ENCODE measurements at regions not wholly inside any gene's neighbourhood (a gene's known extent, or its start where the extent isn't known, plus 50 kb on each side); places are given as distances from the start of the nearest gene placed in this dataset.
"Not testable (repeated sequence)": the region's sequence is repeated elsewhere in the genome, so short reads cannot be mapped to it uniquely, and the experiment has no call there.

DNA sequence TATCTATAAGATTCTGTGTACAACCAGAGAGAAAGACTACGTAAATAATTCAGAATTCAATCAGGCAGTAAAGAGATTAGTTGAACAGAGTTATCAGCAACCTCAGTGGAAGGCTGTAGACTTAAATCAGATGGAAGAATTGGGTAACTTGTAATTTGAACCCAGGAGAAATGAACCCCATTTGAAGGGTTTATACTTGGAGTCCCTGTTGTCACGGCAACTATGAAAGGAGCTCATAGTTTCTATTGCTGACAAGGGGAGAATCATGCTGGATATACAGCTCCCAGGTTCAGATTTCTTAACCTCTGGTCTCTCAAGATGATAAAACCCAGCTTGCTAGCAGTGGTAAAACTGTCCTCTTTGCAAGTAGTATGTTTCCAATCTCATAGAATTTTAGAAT lies 54.4 kb upstream of the BMP4 start:
- no peak for DNase-seq (ENCODE audit: low read depth)

DNA sequence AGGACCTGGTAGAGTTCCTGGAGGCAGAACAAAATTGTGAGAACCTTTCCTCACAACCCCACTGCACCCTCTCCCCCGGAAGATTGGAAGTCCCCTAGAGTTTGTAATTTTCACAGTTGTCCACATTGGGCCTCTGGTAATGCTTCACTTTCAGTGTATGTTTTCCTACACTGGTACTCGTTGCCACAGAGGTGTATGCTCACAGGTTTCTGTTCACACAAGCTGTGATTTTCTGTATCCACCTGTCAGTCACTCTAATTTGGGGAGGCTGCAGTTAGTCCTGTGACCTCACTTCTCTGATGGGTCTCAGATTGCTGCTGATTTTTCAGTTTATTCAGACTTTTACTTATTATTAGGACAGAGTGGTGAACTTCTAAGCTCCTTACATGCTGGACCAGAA lies 66.4 kb upstream of the BMP4 start:
- no peak for DNase-seq (ENCODE audit: low read depth)

DNA sequence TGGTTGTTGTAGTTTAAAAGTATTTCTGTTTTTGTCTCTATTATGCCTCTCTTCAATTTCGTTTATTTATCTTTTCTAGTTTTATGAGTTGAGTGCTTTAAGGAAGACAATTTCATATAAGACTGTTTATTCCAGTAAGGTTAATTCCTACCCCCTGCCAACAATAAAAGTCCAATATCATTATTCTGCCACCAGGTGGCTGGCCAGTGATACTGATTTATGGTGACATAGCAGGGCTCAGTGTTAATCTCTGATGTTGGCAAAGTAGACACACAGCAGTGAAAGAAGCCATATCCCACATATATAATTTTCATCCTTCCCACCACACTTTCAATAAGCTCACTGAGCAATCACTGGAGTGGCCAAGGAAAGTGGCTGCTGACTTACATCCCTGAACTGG lies 69.0 kb upstream of the BMP4 start:
- DNase-seq (ENCODE audit: low read depth): no peak

DNA sequence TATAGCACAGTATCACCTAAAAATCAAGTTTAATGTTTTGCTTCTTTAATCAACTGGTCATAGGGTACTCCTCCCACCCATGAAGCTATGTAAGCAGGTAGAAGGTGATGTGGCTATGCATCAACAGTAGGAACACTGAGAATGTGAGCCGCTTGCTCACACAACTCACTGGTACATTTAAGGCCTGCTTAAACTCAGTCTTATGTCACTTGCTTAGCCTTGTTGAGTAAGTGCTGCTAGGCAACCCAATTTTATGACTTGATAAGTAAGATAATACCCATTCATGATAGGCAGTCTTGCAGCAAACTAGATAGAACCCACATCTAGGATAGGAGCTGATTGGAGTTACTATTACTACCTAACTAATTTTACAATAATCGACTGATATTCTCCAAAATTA lies 70.0 kb upstream of the BMP4 start:
- DNase-seq (ENCODE audit: low read depth): no peak

DNA sequence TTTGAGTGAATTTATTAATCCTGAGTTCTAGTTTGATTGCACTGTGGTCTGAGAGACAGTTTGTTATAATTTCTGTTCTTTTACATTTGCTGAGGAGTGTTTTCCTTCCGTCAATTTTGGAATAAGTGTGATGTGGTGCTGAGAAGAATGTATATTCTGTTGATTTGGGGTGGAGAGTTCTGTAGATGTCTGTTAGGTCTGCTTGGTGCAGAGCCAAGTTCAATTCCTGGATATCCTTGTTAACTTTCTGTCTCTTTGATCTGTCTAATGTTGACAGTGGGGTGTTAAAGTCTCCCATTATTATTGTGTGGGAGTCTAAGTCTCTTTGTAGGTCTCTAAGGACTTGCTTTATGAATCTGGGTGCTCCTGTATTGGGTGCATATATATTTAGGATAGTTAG lies 74.4 kb upstream of the BMP4 start:
- not testable (repeated sequence) for DNase-seq (ENCODE audit: low read depth)

DNA sequence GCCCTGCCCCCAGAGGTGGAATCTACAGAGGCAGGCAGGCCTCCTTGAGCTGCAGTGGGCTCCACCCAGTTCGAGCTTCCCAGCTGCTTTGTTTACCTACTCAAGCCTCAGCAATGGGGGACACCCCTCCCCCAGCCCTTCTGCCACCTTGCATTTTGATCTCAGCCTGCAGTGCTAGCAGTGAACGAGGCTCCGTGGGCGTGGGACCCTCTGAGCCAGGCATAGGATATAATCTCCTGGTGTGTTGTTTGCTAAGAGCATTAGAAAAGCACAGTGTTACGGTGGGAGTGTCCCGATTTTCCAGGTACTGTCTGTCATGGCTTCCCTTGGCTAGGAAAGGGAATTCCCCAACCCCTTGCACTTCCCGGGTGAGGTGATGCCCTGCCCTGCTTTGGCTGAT lies 76.7 kb upstream of the BMP4 start:
- DNase-seq (ENCODE audit: low read depth): not testable (repeated sequence)

DNA sequence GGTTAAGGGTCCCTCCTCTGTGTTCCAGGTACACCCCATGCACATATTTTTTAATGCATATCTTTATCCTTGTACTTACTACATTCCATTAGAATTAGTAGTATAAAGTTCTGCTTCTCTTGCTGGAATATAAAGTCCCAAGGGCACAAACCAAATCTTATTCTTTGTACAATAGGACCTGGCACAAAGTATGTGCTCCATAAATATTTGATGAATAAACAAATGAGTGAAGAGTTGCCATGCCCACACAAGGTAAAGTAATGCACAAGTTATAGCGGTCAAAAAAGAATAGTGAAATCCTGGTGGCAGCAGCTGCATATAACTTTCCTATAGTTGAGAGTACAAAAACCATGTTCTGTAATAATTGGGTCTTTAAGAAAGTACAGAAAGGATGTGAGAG lies 82.1 kb upstream of the BMP4 start:
- no peak for DNase-seq (ENCODE audit: low read depth)

DNA sequence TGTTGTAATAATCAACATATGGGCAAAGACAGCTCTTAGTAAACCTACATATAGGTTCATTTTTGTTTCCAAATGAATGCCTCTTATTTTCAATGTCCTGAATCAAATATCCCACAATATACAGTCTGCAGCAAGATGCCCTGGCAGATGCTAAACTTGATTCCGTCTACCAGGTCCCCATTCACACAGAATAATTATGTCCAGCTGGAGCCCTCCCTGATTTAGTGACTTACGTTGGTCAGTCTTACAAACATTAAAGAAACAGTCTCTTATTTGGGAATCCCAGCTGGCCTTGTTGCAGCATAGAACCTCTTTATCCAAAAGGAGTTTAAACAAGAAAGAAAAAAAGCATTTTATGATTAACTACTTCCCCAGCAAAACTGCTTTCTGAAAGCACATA lies 82.7 kb upstream of the BMP4 start:
- DNase-seq (ENCODE audit: low read depth): no peak

DNA sequence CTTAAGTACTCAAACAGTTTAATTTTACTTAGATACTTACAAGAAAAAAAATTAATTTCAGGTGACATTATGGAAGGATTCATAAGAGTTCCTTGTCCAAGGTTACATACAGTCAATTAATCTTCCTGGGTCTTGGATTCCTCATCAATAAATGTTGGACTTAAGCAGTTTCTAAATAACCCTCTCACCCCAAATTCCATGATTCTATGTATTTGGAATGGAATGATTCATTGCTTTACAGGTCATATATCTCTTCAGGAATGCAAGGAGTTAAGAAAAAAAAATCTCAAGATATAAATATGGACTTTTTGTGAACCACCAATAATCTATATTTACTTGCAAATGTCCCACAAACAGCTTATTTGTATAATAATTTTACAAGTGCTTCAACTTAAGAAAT lies 84.2 kb upstream of the BMP4 start:
- DNase-seq (ENCODE audit: low read depth): no peak

DNA sequence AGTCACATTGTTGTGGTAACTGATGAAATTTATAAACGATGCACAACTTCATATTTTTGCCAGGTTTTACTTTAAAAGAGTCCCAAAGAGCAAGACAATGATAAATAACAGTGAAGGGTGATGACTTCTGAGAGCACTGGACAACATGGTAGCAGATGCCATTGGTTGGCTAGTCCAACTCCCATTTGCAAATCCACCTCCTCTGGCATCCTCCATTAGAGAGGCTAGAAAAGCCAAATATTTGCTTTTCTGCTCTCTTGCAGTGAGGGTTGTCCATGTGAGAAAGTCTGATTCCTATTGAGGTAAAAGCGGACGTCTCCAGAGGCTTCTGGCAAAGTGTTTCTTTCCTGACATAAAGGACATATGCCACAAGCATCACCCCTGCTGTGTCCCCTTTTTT lies 89.6 kb upstream of the BMP4 start:
- DNase-seq (ENCODE audit: low read depth): no peak

DNA sequence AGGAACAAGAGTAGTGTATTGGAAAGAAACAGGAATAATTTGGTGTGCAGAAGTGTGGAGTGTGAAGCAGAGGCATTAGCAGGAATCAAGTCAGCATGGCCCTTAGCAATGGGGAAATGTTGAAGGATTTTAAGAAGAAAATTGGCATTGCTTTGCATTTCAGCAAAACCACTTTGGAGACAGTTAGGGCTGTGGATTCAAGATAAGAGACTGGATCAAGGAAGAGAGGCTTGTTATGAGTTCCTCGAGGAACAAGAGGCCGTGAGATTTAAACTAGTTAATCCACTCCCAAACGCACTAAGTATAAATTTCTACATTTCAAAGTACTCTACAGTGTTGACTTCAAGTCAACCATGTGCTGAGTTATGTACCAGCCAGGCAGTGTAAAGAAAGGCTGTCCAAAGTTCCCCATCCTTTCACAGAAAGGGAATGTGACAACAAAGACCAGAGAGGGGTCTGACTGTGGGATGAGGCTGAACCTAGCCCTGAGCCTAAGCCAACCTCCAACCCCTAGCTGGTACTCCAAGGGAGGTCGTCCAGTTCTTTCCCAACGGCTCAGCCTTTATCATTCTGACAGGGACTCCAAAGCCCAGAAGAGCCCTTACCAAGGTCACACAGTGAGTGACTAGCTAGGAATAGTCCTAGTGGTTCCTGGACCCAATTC lies 91.2 kb upstream of the BMP4 start:
- DNase-seq (ENCODE audit: low read depth): no peak

DNA sequence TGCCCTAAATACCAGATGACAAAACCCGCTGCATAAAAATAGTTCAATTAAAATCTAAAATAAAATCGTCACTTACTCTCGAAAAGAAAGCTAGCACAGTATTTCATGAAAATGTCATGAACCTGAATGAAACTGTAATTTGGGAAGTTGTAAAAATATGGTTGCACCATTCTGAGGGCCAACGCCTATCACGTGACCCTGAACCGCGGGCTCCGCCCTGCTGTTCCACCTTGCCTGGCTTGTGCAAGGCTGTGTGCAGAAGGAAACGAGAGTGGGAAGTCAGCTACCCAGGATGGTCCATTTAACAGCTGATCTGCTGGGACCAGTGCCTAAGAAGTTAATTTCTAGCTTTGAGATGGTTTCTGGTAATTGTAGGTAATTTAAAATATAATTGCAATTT lies 91.7 kb upstream of the BMP4 start:
- DNase-seq (ENCODE audit: low read depth): no peak

DNA sequence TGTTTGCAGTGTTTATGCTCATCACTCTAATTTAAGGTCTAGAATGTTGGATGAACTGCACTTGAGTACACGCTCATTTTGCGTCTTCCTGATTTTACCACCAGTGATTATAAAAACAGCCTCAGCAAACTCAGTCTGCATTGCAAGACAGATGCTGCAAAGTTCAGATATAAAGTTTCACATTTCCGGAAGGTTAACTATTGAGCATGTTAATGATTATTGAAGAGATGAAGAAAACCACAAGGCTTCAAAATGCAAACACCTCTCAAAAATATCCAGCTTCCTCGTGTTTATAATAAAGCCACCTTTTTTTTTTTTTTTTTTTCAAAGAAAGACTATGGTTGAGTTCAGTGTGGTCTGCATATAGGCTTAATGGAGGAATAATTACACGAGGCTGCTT lies 92.1 kb upstream of the BMP4 start:
- DNase-seq (ENCODE audit: low read depth): no peak

DNA sequence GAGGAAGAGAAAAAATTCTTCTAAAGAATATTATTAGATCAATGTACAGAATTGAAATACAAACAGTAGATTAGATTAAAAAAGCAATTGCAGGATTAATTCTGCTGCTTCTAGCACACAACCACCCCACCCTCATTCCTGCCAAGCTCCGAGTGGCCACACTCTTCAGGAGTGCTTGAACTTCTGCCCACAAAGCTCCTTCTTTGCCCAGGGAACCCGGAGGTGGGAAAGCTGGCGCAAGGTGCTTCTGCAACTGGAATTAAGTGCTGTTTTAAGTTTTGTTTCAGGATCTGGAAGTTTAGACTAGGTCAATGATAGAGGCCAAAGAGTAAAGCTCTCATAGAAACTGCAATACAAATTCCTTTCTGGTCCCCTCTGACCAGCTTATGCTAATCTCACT lies 94.1 kb upstream of the BMP4 start:
- no peak for DNase-seq (ENCODE audit: low read depth)

DNA sequence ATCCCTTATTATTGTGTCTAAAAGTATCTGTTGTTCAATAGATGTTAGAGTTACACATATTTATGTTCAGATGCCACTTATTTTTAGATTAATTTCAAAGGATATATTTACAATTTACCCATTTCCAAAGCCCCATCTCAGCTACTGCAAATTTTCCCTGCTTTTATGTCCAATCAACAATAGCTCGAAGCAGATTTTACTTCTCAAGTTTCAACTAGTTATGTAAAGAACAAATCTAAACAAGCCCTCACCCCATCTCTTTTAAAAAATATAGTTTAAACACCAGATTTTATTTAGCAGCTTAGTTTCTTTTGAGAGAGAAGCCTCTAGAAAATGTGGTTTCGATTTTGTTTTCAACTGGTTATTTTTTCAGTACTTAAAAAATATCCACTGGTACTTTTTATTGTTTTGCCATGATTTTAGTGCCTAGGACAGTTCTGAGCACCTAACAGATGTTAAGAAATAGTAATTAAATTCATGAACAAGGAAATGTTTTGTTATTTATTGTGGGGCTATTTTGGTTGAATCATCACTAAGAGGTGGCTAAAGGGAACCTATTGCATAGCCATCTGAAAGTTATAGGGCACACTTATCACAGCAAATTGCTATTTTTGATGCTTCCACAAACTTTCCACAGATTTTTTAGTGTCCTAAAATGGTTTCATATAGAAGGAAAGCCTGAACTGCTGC lies 96.2 kb upstream of the BMP4 start:
- no peak for DNase-seq (ENCODE audit: low read depth)

DNA sequence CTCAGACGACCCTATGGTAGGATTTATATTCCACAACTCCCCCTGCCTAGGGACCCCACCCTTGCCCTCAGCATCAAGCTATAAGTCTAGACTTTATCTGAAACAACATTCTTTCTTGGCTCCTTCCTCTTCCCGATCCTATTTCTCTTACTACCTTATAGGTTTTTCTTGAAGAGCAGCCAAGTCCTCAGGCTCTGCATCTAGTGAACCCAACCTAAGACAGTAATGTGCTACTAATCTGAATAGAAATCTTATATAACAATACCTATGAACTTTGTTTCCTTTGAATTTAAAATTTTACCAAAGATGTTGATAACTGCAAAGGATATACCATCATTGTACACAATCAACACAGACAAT lies 96.7 kb upstream of the BMP4 start:
- no peak for DNase-seq (ENCODE audit: low read depth)

DNA sequence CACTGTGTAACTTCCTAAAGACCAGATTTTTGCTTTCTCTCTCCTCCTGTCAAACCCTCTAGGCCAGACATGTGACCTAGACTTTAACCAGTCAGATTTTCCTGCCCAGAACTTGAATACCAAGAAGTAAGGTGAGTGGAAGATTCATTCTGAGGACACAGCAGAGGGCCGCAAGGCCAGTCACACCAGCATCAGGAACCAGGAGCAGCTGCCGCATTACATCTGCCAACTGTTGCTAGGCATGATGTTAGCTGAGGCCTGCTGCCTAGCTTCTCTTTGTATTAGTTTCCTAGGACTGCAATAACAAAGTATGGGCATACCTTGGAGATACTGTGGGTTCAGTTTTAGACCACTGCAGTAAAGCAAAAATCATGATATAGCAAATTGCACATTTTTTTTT lies 101.9 kb upstream of the BMP4 start:
- DNase-seq (ENCODE audit: low read depth): no peak

DNA sequence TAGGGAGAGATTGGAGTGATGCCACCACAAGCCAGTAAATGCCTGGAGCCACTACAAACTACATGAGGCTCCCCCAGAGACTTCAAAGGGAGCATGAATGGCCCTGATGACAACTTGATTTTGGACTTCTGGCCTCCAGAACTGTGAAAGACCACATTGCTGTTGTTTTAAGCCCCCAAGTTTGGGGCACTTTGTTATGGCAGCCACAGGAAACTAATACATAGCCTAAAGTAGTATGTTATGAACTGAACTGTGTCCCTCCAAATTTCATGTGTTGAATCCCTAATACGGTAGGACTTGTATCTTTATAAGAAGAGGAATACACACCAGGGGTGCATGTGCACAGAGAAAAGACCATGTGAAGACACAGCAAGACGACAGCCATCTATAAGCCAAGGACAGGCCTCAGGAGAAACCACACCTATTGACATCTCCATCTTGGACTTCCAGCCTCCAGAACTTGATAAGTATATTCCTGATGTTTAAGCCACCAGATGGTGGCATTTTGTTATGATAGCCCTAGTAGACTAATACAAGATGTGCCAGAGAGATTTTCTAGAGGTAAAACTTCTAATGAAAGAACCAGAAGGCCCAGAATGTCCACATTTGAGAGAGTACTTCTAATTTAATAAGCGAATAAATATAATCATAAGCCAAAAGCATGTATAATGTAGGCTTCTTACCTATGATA lies 127.1 kb upstream of the BMP4 start:
- no peak for DNase-seq (ENCODE audit: low read depth)

DNA sequence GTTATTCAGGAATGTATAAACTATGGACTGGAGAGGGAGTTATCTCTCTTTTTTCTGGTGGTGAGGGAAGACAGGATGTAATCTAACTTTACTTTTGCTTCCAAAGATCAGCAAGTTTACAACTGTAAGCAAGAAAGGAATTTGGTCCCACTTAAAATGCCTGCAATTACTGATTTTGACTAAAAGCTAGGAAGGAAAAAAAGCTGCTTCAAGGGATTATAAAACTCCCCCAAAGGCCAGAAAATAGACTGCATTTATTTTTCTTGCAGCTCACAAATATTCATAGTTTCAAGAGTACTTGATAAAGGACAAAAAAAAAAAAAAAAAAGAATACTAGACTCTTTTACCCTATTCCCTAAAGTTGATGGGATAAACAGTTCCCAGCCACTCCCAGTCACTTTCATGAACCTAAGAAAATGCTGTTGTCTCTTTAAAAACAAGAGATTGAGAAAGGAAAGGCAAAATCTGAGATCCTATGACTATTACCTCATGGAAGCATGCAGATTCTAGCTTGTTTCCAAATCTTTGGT lies 128.7 kb upstream of the BMP4 start:
- no peak for DNase-seq (ENCODE audit: low read depth)

DNA sequence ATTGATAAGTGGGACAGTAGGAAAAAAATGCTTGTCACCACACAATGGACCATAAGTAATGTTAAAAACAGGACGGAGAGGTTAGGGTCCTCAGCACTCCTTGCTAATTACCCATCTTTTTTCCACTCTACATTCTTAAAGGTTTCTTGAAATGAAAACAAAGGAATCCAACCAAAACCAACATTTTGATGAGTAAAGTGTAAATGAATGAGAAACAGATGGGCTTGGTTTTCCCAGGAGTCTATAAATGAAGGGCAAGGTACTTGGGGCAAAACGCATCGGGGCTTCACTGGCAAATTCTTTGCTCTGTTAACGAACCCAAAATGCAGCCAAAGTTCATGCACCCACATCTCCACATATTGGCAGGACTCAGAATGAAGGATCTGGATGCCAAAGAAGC lies 129.2 kb upstream of the BMP4 start:
- no peak for DNase-seq (ENCODE audit: low read depth)

DNA sequence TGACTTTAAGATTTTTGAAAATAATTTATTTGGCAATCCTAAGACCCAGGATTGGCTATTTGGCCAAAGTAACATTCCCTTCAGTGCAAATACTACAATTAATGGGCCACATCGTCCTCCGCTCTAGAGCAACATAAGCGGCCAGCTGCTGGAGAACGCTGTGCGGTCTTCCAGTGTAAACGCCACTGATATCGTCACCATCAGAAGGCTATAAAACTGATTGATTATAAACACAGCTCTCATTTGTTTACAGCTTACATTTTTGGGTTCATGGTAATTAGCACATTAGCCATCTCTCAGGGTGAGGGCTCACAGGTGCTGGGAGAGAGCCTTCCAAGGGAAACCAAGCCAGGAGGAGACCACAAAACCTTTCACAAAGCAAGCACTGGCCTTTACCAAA lies 130.1 kb upstream of the BMP4 start:
- DNase-seq (ENCODE audit: low read depth): no peak

DNA sequence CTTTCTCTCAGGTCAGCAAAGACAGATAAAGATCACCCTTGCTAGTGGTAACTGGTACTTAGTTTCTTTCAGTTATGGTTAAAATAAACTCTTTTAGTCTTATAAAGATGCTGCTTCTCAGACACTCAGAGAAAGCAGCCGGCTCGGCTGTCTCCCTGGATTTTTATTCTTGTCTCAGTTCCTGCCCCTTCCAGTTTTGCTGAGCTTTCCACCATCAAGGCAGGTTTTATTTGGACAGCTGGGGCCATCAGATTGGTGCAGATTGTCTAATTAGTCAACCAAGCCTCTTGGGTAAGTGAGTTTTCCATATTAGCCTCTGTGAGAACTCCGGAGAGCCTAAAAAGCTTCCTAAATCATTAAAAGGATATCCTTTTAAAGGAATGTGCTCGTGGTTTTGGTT lies 130.8 kb upstream of the BMP4 start:
- no peak for DNase-seq (ENCODE audit: low read depth)

DNA sequence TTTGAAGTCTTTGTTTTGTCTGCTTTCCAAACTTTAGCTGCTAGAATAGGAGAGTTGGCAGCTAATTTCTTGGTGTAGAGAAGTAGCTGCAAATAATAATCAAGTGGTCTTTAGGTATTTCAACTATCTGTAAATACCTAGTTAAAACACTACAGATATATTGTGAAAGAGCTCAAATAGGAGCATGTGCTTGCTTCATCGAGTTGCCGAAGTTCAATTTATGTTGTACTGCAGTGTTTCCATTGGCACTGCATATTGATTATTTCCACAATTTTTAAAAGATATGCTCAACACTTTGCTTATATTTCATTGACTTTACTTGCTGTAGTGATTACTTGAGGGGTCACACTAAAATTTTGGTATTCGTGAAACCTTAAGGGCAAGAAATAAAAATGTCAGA lies 131.6 kb upstream of the BMP4 start:
- DNase-seq (ENCODE audit: low read depth): no peak

DNA sequence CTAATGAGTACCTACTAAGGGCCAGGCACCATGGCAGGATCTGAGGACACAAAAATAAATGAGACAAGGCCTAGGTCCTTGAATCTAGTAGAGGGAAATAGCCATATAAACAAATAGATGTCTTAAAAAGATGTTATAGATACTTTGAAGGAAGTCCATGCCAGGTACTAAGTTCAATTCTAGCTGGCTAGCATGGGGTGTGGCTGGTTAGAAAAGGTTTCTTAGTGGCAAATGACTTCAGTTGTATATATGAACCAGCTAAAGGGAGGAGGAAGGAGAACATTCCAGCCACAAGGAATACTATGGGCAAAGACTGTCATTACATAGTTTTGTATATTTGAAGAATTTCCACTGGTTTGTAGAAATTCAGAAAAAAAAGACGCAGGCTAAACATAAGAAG lies 133.6 kb upstream of the BMP4 start:
- no peak for DNase-seq (ENCODE audit: low read depth)
